ENCODE measurements at regions not wholly inside any gene's neighbourhood (a gene's known extent, or its start where the extent isn't known, plus 50 kb on each side); places are given as distances from the start of the nearest gene placed in this dataset.

- TF ChIP-seq RBBP5 (IDR thresholded peaks at IDR 0.05; ENCODE audit: borderline replicate concordance, low read depth, low read length), result no peak
- no peak for TF ChIP-seq POLR2A (IDR thresholded peaks at IDR 0.05; ENCODE audit: control extremely low read depth in 1 of 2, low read depth in 2 of 2, low read length in 2 of 2)
- no peak for TF ChIP-seq RAD21 (IDR thresholded peaks at IDR 0.05 in 1 of 2, conservative IDR thresholded peaks at IDR 0.05 in 1 of 2; ENCODE audit: low read depth in 2 of 2, low read length in 2 of 2)
- no peak for TF ChIP-seq EZH2 (IDR thresholded peaks at IDR 0.05; ENCODE audit: low read depth, low read length, severe bottlenecking)
- no peak for TF ChIP-seq JUN (IDR thresholded peaks at IDR 0.05; ENCODE audit: low read depth, low read length)
- TF ChIP-seq, protein P1, sequence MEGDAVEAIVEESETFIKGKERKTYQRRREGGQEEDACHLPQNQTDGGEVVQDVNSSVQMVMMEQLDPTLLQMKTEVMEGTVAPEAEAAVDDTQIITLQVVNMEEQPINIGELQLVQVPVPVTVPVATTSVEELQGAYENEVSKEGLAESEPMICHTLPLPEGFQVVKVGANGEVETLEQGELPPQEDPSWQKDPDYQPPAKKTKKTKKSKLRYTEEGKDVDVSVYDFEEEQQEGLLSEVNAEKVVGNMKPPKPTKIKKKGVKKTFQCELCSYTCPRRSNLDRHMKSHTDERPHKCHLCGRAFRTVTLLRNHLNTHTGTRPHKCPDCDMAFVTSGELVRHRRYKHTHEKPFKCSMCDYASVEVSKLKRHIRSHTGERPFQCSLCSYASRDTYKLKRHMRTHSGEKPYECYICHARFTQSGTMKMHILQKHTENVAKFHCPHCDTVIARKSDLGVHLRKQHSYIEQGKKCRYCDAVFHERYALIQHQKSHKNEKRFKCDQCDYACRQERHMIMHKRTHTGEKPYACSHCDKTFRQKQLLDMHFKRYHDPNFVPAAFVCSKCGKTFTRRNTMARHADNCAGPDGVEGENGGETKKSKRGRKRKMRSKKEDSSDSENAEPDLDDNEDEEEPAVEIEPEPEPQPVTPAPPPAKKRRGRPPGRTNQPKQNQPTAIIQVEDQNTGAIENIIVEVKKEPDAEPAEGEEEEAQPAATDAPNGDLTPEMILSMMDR (IDR thresholded peaks at IDR 0.05; ENCODE audit: control extremely low read depth in 1 of 3, insufficient read depth in 1 of 3, low read depth in 1 of 3, low read length in 3 of 3), result no peak
- no peak for TF ChIP-seq BRCA1 (IDR thresholded peaks at IDR 0.05; ENCODE audit: low read depth, low read length)
- no peak for TF ChIP-seq NRF1 (IDR thresholded peaks at IDR 0.05; ENCODE audit: low read depth, low read length)
These were observed 139.2 kb upstream of the TTC29 start for GRCh38 chr4:147084861-147085260.
